B cell (primary cell): ENCODE measurements at regions not wholly inside any gene's neighbourhood (a gene's known extent, or its start where the extent isn't known, plus 50 kb on each side); places are given as distances from the start of the nearest gene placed in this dataset.

Experiments
- ATAC-seq: fragments of 200-7000 bp; cut with Tn5 transposase; one replicate; pipeline ENCODE4 v1.10.0; 2021; ENCODE audit warnings: low read depth, mild to moderate bottlenecking, moderate number of reproducible peaks, moderate library complexity
- CTCF ChIA-PET: fragments of 350-600 bp; sonication (Branson Sonifier 250); formaldehyde crosslinking; loops from one replicate; lab custom pipeline; 2021; ENCODE audit warnings: antibody characterized with exemption, inconsistent platforms; lab: Charles Lee
- POLR2A ChIA-PET: fragments of 350-600 bp; sonication (Branson Sonifier 250); formaldehyde crosslinking; loops from one replicate; lab custom pipeline; 2021; ENCODE audit warnings: antibody characterized with exemption; lab: Charles Lee
- DNase-seq: peaks from one replicate; pipeline ENCODE4 v3.0.0; 2013
- H2AFZ ChIP-seq: 2 replicates; pipeline ENCODE4 v1.6.1; 2012; ENCODE audit warnings: mild to moderate bottlenecking, low read depth, low read length; ENCODE audit not compliant: insufficient read depth, poor library complexity, severe bottlenecking
- H3K27ac ChIP-seq, 2 donors: 1 replicate in 1 of 2; 2 replicates in 1 of 2; pipeline ENCODE4 v1.5.1; 2012 to 2013; ENCODE audit warnings: low read length in 2 of 2, mild to moderate bottlenecking in 2 of 2, moderate library complexity in 1 of 2
- H3K27me3 ChIP-seq, 4 experiments: fragments of 200-600 bp in 1 of 4; sonication (generic) in 1 of 4; replicated peaks in 1 of 4; 1 replicate in 2 of 4; 2 replicates in 2 of 4; pipeline versions ENCODE4 v1.6.1 to v1.7.0; 2013 to 2016; ENCODE audit warnings: low read length in 3 of 4, mild to moderate bottlenecking in 2 of 4, mixed read lengths in 1 of 4, moderate library complexity in 1 of 4; ENCODE audit not compliant: insufficient read depth in 4 of 4, control insufficient read depth in 3 of 4; ENCODE audit errors: control extremely low read depth in 1 of 4
- H3K36me3 ChIP-seq, 2 experiments: replicated peaks in 1 of 2; 1 replicate in 1 of 2; 2 replicates in 1 of 2; pipeline versions ENCODE4 v1.6.1 to v1.7.1; 2013; ENCODE audit warnings: low read length in 1 of 2; ENCODE audit not compliant: insufficient read depth in 2 of 2, control insufficient read depth in 1 of 2; ENCODE audit errors: control extremely low read depth in 1 of 2, extremely low read depth in 1 of 2
- H3K4me1 ChIP-seq, 2 donors: fragments of 200-600 bp in 1 of 2; sonication (generic) in 1 of 2; 1 replicate in 1 of 2; 2 replicates in 1 of 2; pipeline versions ENCODE4 v1.5.1 to v1.6.1; 2013 to 2017; ENCODE audit warnings: low read length in 2 of 2; ENCODE audit not compliant: control insufficient read depth in 2 of 2, insufficient read depth in 2 of 2
- H3K4me2 ChIP-seq: replicated peaks from 2 replicates; pipeline ENCODE3; 2012; ENCODE audit warnings: mild to moderate bottlenecking, low read depth, low read length; ENCODE audit not compliant: poor library complexity, severe bottlenecking
- H3K4me3 ChIP-seq, 5 experiments: fragments of 200-600 bp in 1 of 5; sonication (generic) in 1 of 5; 1 replicate in 3 of 5; 2 replicates in 2 of 5; pipeline versions ENCODE4 v1.5.1 to v1.7.0; 2011 to 2016; ENCODE audit warnings: low read length in 4 of 5, mild to moderate bottlenecking in 4 of 5, low read depth in 2 of 5, control low read depth in 1 of 5, moderate library complexity in 1 of 5; ENCODE audit not compliant: insufficient read depth in 1 of 5; ENCODE audit errors: control extremely low read depth in 1 of 5, extremely low read depth in 1 of 5
- H3K79me2 ChIP-seq: fragments of 200-600 bp; sonication (generic); one replicate; pipeline ENCODE4 v1.6.0; 2016; ENCODE audit warnings: low read length; ENCODE audit not compliant: control insufficient read depth, insufficient read depth
- H3K9ac ChIP-seq: fragments of 200-600 bp; sonication (generic); 2 replicates; pipeline ENCODE4 v1.6.1; 2017; ENCODE audit warnings: mild to moderate bottlenecking, low read length, moderate library complexity
- H3K9me3 ChIP-seq, 3 donors: one replicate each; pipeline versions ENCODE4 v1.6.1 to v1.7.1; 2013; ENCODE audit warnings: low read length in 2 of 3; ENCODE audit not compliant: control insufficient read depth in 2 of 3, insufficient read depth in 1 of 3; ENCODE audit errors: control extremely low read depth in 1 of 3
- H4K20me1 ChIP-seq: 2 replicates; pipeline ENCODE4 v1.6.0; 2012; ENCODE audit warnings: mild to moderate bottlenecking, low read length; ENCODE audit not compliant: insufficient read depth, control insufficient read depth, poor library complexity, severe bottlenecking
- H3K27ac Mint-ChIP-seq: one replicate; pipeline ENCODE4 v1.8.0; 2021; ENCODE audit warnings: mixed read lengths
- H3K27me3 Mint-ChIP-seq: one replicate; pipeline ENCODE4 v1.8.0; 2021; ENCODE audit warnings: mixed read lengths
- H3K4me1 Mint-ChIP-seq: one replicate; pipeline ENCODE4 v1.8.0; 2021; ENCODE audit warnings: mixed read lengths
- H3K4me3 Mint-ChIP-seq: one replicate; pipeline ENCODE4 v1.8.0; 2021; ENCODE audit warnings: mixed read lengths
- H3K9me3 Mint-ChIP-seq: one replicate; pipeline ENCODE4 v1.8.0; 2022; ENCODE audit warnings: mixed read lengths; ENCODE audit not compliant: insufficient read depth
- EZH2 ChIP-seq: IDR thresholded peaks from 2 replicates; pipeline ENCODE4 v1.6.1; 2012; ENCODE audit warnings: borderline replicate concordance, low read depth, mild to moderate bottlenecking, moderate library complexity, low read length; ENCODE audit not compliant: insufficient read depth, poor library complexity, severe bottlenecking
- WGBS: methylation state at CpG from one replicate; pipeline ENCODE4 v1.1.5; 2013; ENCODE audit warnings: missing lambda C conversion rate; ENCODE audit not compliant: insufficient coverage; 5-methylcytosine and 5-hydroxymethylcytosine counted together
- intact Hi-C: fragments of 100-400 bp; cut with micrococcal nuclease; formaldehyde crosslinking; loops from one replicate; pipeline ENCODE4 v1.10.0; 2022
- TF ChIP-seq, protein P1 (sequence below): fragments of 200-600 bp; IDR thresholded peaks from one replicate; pipeline ENCODE4 v1.8.0; 2022; ENCODE audit warnings: antibody characterized with exemption, mild to moderate bottlenecking

DNA sequence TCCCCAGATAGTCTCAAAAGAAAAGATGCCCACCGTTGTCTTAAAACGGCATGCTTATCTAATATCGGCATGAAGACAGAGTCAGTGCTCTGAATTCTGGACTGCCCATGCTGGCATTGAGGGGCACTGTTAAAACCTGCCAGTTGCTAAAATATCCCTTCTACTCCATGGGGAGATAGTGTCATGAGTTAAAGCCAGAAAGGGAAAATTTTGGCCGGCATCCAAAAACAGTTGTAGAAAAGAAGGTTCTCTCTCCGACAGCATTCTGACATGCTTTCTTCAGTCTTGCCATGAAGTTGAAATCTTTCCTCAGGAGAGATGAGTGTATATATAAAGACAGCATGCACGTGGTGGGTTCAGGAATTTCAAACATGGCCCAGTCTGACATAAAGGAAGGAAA is 401.3 kb upstream of the PIK3C3 start:
- no peak overlapping the region for H2AFZ ChIP-seq
- intact Hi-C loops: no loop called here
- no peaks in the 10 kb centered on the region for H3K79me2 ChIP-seq
- ATAC-seq (no peak), DNase-seq (no peak)
- CTCF ChIA-PET: no interaction called here
- Mint-ChIP-seq H3K4me1 (no peaks in the 10 kb centered on the region), H3K4me3 (no peak overlapping the region), H3K27me3 (no peaks in the 10 kb centered on the region), H3K27ac (no peak overlapping the region), H3K9me3 (no peaks in the 10 kb centered on the region)
- TF ChIP-seq EZH2: no peak
- TF ChIP-seq, protein P1, sequence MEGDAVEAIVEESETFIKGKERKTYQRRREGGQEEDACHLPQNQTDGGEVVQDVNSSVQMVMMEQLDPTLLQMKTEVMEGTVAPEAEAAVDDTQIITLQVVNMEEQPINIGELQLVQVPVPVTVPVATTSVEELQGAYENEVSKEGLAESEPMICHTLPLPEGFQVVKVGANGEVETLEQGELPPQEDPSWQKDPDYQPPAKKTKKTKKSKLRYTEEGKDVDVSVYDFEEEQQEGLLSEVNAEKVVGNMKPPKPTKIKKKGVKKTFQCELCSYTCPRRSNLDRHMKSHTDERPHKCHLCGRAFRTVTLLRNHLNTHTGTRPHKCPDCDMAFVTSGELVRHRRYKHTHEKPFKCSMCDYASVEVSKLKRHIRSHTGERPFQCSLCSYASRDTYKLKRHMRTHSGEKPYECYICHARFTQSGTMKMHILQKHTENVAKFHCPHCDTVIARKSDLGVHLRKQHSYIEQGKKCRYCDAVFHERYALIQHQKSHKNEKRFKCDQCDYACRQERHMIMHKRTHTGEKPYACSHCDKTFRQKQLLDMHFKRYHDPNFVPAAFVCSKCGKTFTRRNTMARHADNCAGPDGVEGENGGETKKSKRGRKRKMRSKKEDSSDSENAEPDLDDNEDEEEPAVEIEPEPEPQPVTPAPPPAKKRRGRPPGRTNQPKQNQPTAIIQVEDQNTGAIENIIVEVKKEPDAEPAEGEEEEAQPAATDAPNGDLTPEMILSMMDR: no peak
- POLR2A ChIA-PET: no interaction called here
- WGBS: 100% methylated on average over 2 of the region's 6 CpGs
- H3K36me3 ChIP-seq: no peaks in the 10 kb centered on the region
- H3K27me3 ChIP-seq: no peaks in the 10 kb centered on the region
- no peaks in the 10 kb centered on the region for H3K4me1 ChIP-seq
- H3K4me2 ChIP-seq: no peak overlapping the region
- H3K9me3 ChIP-seq: no peaks in the 10 kb centered on the region
- no peaks in the 10 kb centered on the region for H4K20me1 ChIP-seq
- no peak overlapping the region for H3K27ac ChIP-seq
- H3K9ac ChIP-seq: no peak overlapping the region
- no peak overlapping the region for H3K4me3 ChIP-seq

DNA sequence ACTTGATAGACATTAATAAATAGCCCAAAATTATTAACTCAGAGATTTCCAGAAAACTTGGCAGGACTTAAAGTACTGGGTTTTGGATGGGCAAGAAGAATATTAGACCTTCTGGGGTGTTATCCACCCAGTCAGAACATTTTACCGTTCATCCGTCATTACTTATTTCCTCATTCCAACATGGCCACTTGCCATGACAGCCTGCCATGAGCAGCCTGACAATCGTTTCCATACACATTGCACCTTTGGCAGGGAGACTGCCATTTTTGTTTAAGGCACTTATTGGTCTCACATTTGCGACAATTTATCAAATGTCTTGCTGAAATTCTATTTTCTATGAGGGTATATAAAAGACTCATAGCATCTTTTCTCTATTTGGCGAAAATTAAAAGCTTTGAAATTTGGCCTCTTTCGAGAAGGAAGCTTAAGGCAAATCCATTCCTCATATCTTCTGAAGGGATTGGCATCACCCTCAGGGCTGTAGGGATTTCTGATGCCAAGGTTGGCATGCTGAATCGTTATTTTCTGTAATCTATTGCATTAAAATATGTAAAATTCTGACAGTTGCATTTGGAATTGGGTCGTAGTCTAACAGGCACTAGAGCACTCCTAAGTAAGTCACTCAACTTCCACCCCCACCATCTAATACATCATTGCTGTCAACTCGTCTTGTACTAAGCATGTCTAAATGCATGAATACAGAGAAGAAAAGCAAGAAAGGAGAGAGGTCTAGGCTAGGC is 406.3 kb upstream of the PIK3C3 start:
- no peaks in the 10 kb centered on the region for H3K79me2 ChIP-seq
- H2AFZ ChIP-seq: no peak overlapping the region
- POLR2A ChIA-PET: no interaction called here
- no peak for TF ChIP-seq EZH2
- TF ChIP-seq, protein P1: no peak
- no peaks in the 10 kb centered on the region for H3K4me1 ChIP-seq
- DNase-seq (no peak), ATAC-seq (no peak)
- Mint-ChIP-seq H3K4me3 (no peak overlapping the region), H3K27ac (no peak overlapping the region), H3K4me1 (no peaks in the 10 kb centered on the region), H3K9me3 (no peaks in the 10 kb centered on the region), H3K27me3 (no peaks in the 10 kb centered on the region)
- H3K4me3 ChIP-seq: no peak overlapping the region
- H3K9ac ChIP-seq: no peak overlapping the region
- no peak overlapping the region for H3K4me2 ChIP-seq
- H3K36me3 ChIP-seq: no peaks in the 10 kb centered on the region
- 94% methylated on average over 2 of the region's 9 CpGs for WGBS
- CTCF ChIA-PET: no interaction called here
- H3K9me3 ChIP-seq: peaks cover 0 to 1% (median 0%) of the 10 kb centered on the region in 3 donors
- intact Hi-C loops: no loop called here
- no peak overlapping the region for H3K27ac ChIP-seq
- no peaks in the 10 kb centered on the region for H4K20me1 ChIP-seq
- no peaks in the 10 kb centered on the region for H3K27me3 ChIP-seq
